Nephron (organoid): ENCODE measurements at regions not wholly inside any gene's neighbourhood (a gene's known extent, or its start where the extent isn't known, plus 50 kb on each side); places are given as distances from the start of the nearest gene placed in this dataset.
"Not testable (repeated sequence)": the region's sequence is repeated elsewhere in the genome, so short reads cannot be mapped to it uniquely, and the experiment has no call there.

Source experiments
- H3K27ac Mint-ChIP-seq, 3 experiments: 2 replicates each; pipeline ENCODE4 v1.8.0; 2020; ENCODE audit warnings: mixed read lengths in 3 of 3, mild to moderate bottlenecking in 2 of 3, moderate library complexity in 1 of 3
- H3K27me3 Mint-ChIP-seq: 2 replicates; pipeline ENCODE4 v1.8.0; 2021; ENCODE audit warnings: low read depth, mild to moderate bottlenecking, moderate library complexity, mixed read lengths
- H3K36me3 Mint-ChIP-seq: 2 replicates; pipeline ENCODE4 v1.8.0; 2020; ENCODE audit warnings: low read depth, mixed read lengths
- H3K4me1 Mint-ChIP-seq: 2 replicates; pipeline ENCODE4 v1.8.0; 2020; ENCODE audit warnings: mixed read lengths
- H3K4me3 Mint-ChIP-seq, 3 experiments: 2 replicates each; pipeline ENCODE4 v1.8.0; 2020; ENCODE audit warnings: mild to moderate bottlenecking in 3 of 3, mixed read lengths in 3 of 3, moderate library complexity in 2 of 3
- H3K9me3 Mint-ChIP-seq: 2 replicates; pipeline ENCODE4 v1.8.0; 2020; ENCODE audit warnings: mixed read lengths
- TF ChIP-seq, protein P1 (sequence below), 3 experiments: fragments of 200-600 bp; sonication (generic); IDR thresholded peaks; one replicate each; pipeline ENCODE4 v1.5.0; 2021; ENCODE audit warnings: antibody characterized with exemption in 3 of 3; ENCODE audit not compliant: unreplicated experiment in 3 of 3

DNA sequence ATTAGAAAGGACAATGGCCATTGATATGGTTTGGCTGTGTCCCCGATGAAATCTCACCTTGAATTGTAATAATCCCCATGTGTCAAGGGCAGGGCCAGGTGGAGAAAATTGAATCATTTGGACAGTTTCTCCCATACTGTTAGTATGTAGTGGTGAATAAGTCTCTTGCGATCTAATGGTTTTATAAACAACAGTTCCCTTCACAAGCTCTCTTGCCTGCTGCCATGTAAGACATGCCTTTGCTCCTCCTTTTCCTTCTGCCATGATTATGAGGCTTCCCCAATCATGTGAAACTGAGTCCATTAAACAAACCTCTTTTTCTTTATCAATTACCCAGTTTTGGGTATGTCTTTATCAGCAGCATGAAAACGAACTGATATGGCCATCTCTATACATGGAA lies 302.7 kb downstream of the SFMBT2 start:
- Mint-ChIP-seq H3K4me3 (no peak overlapping the region), H3K9me3 (peaks cover 10% of the 10 kb centered on the region), H3K27ac (no peak overlapping the region), H3K36me3 (no peaks in the 10 kb centered on the region), H3K4me1 (no peaks in the 10 kb centered on the region), H3K27me3 (peaks cover 5% of the 10 kb centered on the region)
- TF ChIP-seq, protein P1, sequence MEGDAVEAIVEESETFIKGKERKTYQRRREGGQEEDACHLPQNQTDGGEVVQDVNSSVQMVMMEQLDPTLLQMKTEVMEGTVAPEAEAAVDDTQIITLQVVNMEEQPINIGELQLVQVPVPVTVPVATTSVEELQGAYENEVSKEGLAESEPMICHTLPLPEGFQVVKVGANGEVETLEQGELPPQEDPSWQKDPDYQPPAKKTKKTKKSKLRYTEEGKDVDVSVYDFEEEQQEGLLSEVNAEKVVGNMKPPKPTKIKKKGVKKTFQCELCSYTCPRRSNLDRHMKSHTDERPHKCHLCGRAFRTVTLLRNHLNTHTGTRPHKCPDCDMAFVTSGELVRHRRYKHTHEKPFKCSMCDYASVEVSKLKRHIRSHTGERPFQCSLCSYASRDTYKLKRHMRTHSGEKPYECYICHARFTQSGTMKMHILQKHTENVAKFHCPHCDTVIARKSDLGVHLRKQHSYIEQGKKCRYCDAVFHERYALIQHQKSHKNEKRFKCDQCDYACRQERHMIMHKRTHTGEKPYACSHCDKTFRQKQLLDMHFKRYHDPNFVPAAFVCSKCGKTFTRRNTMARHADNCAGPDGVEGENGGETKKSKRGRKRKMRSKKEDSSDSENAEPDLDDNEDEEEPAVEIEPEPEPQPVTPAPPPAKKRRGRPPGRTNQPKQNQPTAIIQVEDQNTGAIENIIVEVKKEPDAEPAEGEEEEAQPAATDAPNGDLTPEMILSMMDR (IDR thresholded peaks at IDR 0.05; ENCODE audit: unreplicated experiment in 3 of 3) = no peak

DNA sequence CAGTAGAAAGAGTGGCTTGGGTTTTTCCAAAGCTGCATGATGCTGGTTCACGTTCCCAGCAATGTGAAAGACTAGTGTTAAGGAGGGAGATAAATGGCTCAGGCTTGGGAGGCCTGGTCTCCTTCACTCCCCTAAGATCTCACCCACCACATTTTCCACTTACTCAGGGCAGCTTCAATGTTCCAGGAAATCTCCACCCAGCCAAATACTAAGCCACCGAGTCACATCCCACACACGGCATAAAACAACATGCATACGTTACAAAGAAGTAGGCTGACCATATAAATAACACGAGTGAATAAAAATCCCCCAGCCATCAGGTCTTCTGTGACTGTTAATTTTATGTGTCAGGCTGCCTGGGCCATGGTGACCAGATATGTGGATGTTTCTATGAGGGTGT lies 303.5 kb downstream of the SFMBT2 start:
- peak overlapping the region; percentile 4 to 26 (median 12) for H3K27ac Mint-ChIP-seq
- peaks cover 5% of the 10 kb centered on the region for H3K27me3 Mint-ChIP-seq
- H3K9me3 Mint-ChIP-seq = peaks cover 10% of the 10 kb centered on the region
- H3K36me3 Mint-ChIP-seq = no peaks in the 10 kb centered on the region
- H3K4me1 Mint-ChIP-seq = peaks cover 1% of the 10 kb centered on the region
- TF ChIP-seq, protein P1 (IDR thresholded peaks at IDR 0.05; ENCODE audit: unreplicated experiment in 3 of 3) = no peak
- no peak overlapping the region for H3K4me3 Mint-ChIP-seq

DNA sequence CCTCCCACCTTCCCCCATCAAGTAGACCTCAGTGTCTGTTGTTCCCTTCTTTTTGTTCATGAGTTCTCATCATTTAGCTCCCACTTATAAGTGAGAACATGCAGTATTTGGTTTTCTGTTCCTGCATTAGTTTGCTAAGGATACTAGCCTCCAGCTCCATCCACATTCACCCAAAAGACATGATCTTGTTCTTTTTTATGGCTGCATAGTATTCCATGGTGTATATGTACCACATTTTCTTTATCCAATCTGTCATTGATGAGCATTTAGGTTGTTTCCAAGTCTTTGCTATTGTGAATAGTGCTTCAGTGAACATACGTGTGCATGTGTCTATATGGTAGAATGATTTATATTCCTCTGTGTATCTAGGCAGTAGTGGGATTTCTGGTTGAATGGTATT lies 306.5 kb downstream of the SFMBT2 start:
- H3K27ac Mint-ChIP-seq, H3K4me3 Mint-ChIP-seq, H3K27me3 Mint-ChIP-seq, H3K9me3 Mint-ChIP-seq, H3K36me3 Mint-ChIP-seq: not testable (repeated sequence)
- peaks cover 11% of the 10 kb centered on the region for H3K4me1 Mint-ChIP-seq

DNA sequence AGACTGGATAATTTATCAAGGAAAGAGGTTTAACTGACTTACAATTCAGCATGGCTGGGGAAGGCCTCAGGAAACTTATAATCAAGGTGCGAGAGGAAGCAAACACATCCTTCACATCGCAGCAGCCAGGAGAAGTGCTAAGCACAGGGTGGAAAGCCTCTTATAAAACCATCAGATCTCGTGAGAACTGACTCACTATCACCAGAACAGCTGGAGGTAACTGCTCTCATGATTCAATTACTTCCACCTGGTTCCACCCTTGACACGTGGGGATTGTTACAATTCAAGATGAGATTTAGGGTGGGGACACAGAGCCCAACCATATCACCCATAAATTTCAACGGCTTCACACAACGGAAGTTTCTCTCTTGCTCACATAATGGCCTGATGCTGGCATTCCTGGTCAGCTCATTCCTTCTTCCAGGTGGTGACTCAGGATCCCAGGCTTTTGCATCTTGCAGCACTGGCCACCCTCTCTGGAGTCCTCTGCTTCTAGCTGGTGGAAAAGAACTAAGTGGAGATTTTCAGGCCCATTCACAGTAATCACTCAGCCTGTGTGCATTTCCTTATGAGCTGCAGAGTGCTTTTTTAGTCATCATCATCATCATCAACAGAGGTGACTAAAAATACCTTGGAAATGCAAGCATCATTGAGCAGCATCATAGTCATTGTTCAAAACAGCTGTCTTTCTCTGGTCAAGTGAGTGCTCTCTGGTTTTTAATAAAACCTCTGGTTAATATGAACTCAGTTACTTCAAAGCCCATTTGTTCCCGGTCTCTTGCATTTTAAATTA lies 308.1 kb downstream of the SFMBT2 start:
- Mint-ChIP-seq H3K4me3 (no peak overlapping the region), H3K36me3 (no peaks in the 10 kb centered on the region), H3K27ac (peak overlapping the region in 1 of 3 experiments; percentile 27)

DNA sequence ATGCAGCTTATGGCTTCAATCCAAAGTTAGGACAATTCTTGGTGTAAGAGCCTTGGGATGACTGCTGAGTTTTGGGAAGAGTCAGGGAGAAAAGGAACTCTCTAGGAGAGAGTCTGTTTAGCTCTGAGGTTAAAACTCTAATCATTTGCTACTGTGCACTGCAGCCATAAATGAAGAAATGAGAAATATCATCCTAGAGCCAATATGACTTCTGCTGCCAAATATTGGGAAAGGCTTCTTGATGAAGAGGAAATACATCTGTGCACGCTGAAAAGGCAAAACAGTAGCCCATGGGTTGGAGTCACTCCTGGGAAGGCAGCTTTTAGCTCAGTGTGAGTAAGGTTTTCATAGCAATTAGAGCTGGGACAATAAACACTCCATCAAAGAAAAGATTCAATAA lies 308.8 kb downstream of the SFMBT2 start:
- H3K36me3 Mint-ChIP-seq = no peaks in the 10 kb centered on the region

More for the DNA sequence above, 308.1 kb downstream of the SFMBT2 start:
- no peaks in the 10 kb centered on the region for H3K9me3 Mint-ChIP-seq
- no peaks in the 10 kb centered on the region for H3K27me3 Mint-ChIP-seq
- peaks cover 11% of the 10 kb centered on the region for H3K4me1 Mint-ChIP-seq
- TF ChIP-seq, protein P1 (IDR thresholded peaks at IDR 0.05; ENCODE audit: unreplicated experiment in 3 of 3) = no peak

DNA sequence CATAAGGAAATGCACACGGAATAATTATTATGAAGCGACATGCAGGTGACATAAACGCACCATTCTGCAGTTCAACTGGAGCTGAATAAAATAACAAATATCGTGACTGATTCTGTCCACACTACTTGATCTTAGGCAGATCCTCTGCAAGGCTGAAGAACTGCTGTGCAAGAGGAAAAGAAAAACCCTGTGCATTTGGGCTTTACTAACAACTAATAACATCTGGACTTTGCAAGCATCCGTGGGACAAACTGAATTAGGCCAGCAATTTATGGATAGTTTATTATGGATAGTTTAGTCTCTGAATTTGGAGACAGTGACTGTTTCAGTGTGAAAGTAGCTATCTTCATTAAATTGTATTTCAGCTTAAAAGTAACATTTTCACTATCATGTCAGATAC lies 309.4 kb downstream of the SFMBT2 start:
- no peaks in the 10 kb centered on the region for H3K9me3 Mint-ChIP-seq
- peaks cover 11% of the 10 kb centered on the region for H3K4me1 Mint-ChIP-seq
- TF ChIP-seq, protein P1 (IDR thresholded peaks at IDR 0.05; ENCODE audit: unreplicated experiment in 3 of 3) = no peak
- H3K36me3 Mint-ChIP-seq = no peaks in the 10 kb centered on the region
- H3K4me3 Mint-ChIP-seq = no peak overlapping the region
- no peak overlapping the region for H3K27ac Mint-ChIP-seq
- no peaks in the 10 kb centered on the region for H3K27me3 Mint-ChIP-seq

More for the DNA sequence above, 308.8 kb downstream of the SFMBT2 start:
- peaks cover 11% of the 10 kb centered on the region for H3K4me1 Mint-ChIP-seq
- peak overlapping the region in 1 of 3 experiments; percentile 27 for H3K27ac Mint-ChIP-seq
- TF ChIP-seq, protein P1 (IDR thresholded peaks at IDR 0.05; ENCODE audit: unreplicated experiment in 3 of 3) = no peak
- H3K27me3 Mint-ChIP-seq = no peaks in the 10 kb centered on the region
- H3K4me3 Mint-ChIP-seq = no peak overlapping the region
- H3K9me3 Mint-ChIP-seq = no peaks in the 10 kb centered on the region
